Tibial artery (tissue), 4 donors: ENCODE measurements at regions not wholly inside any gene's neighbourhood (a gene's known extent, or its start where the extent isn't known, plus 50 kb on each side); places are given as distances from the start of the nearest gene placed in this dataset.

Experiments used
- DNase-seq, 2 donors: peaks; one replicate each; pipeline ENCODE4 v3.0.0-alpha.2; 2019
- H3K27ac ChIP-seq, 2 donors: fragments of 200-600 bp; sonication (generic) in 1 of 2; 1 replicate in 1 of 2; 2 replicates in 1 of 2; pipeline ENCODE4 v1.5.1; 2018 to 2019; ENCODE audit warnings: mild to moderate bottlenecking in 1 of 2
- H3K27me3 ChIP-seq, 2 donors: fragments of 200-600 bp; sonication (generic) in 1 of 2; one replicate each; pipeline versions ENCODE4 v1.5.1 to v1.6.0; 2016 to 2019
- H3K36me3 ChIP-seq, 3 donors: fragments of 200-600 bp; sonication (generic) in 2 of 3; one replicate each; pipeline ENCODE4 v1.5.1; 2016 to 2019; ENCODE audit warnings: mild to moderate bottlenecking in 2 of 3
- H3K4me1 ChIP-seq, 4 donors: fragments of 200-600 bp; sonication (generic) in 2 of 4; 1 replicate in 3 of 4; 2 replicates in 1 of 4; pipeline ENCODE4 v1.5.1; 2016 to 2019
- H3K4me3 ChIP-seq, 2 donors: fragments of 200-600 bp; sonication (generic) in 1 of 2; 1 replicate in 1 of 2; 2 replicates in 1 of 2; pipeline ENCODE4 v1.5.1; 2018 to 2019; ENCODE audit warnings: mild to moderate bottlenecking in 2 of 2
- H3K9me3 ChIP-seq, 3 donors: fragments of 200-600 bp; sonication (generic) in 1 of 3; one replicate each; pipeline ENCODE4 v1.5.1; 2016 to 2019
- CTCF ChIP-seq, 2 experiments: fragments of 200-600 bp in 1 of 2; fragments of 450-650 bp in 1 of 2; IDR thresholded peaks; one replicate each; pipeline ENCODE4 v1.5.1; 2017 to 2019; ENCODE audit warnings: antibody characterized with exemption in 2 of 2, mild to moderate bottlenecking in 1 of 2, moderate library complexity in 1 of 2
- intact Hi-C: fragments of 100-400 bp; cut with DNase I; formaldehyde crosslinking; loops from one replicate; pipeline ENCODE4 v1.15.0; 2023; ENCODE audit warnings: low total_unique reads

DNA sequence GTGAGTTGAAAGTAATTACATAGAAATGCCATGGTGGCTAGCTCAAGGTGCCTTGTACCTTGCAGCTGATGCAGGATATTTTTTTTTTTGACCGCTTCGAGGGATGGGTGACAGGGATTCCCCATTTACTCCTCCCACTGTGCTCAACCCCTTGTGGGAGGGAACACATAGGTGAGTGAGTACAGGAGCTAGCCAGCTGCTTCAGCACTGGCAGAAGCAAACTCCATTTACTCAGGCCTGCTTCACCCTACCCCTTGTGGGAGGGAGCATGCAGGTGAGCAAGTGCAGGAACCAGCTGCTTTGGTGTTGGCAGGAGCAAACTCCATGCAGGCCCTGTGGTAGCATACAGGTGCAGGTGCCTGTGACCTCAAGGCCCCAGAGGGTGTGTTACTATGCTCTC lies 330.1 kb downstream of the TDRD3 start:
- intact Hi-C loops = no loop called here
- no peak overlapping the region for H3K4me3 ChIP-seq
- no peaks in the 10 kb centered on the region for H3K36me3 ChIP-seq
- no peak for TF ChIP-seq CTCF (IDR thresholded peaks at IDR 0.05)
- no peaks in the 10 kb centered on the region for H3K4me1 ChIP-seq
- H3K27me3 ChIP-seq = no peaks in the 10 kb centered on the region
- no peak overlapping the region for H3K27ac ChIP-seq
- no peak for DNase-seq
- no peaks in the 10 kb centered on the region for H3K9me3 ChIP-seq

DNA sequence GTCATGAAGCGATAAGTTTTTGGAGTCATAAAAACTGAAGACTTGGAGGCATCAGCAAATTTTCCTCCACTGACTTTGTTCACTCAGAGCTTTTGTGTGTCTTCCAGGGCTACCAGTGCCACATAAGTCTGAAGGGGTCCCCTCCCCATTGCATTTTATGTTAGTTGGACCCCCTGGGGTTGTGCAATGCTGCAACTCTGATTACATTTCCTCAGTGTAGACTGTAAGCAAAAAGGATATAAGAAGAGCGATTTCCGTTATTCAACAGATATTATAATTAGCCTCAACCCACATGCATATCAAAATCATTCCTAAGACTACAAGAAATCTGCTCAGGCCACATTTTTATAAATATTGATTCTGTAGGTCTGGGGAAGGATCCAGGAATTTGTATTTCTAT lies 324.0 kb downstream of the TDRD3 start:
- DNase-seq = no peak

GRCh38 chr13:60720590-60720989 lies 323.6 kb downstream of the TDRD3 start:
- no peaks in the 10 kb centered on the region for H3K36me3 ChIP-seq
- no peaks in the 10 kb centered on the region for H3K4me1 ChIP-seq
- no peak overlapping the region for H3K27ac ChIP-seq
- no peaks in the 10 kb centered on the region for H3K27me3 ChIP-seq
- no peak for TF ChIP-seq CTCF (IDR thresholded peaks at IDR 0.05)
- no peak for DNase-seq
- H3K4me3 ChIP-seq = no peak overlapping the region
- H3K9me3 ChIP-seq = no peaks in the 10 kb centered on the region
- intact Hi-C loops = no loop called here

More for the DNA sequence above, 324.0 kb downstream of the TDRD3 start:
- Histone ChIP-seq H3K4me3 (no peak overlapping the region), H3K4me1 (no peaks in the 10 kb centered on the region), H3K9me3 (no peaks in the 10 kb centered on the region), H3K36me3 (no peaks in the 10 kb centered on the region), H3K27me3 (no peaks in the 10 kb centered on the region), H3K27ac (no peak overlapping the region)
- intact Hi-C loops = no loop called here
- no peak for TF ChIP-seq CTCF (IDR thresholded peaks at IDR 0.05)

DNA sequence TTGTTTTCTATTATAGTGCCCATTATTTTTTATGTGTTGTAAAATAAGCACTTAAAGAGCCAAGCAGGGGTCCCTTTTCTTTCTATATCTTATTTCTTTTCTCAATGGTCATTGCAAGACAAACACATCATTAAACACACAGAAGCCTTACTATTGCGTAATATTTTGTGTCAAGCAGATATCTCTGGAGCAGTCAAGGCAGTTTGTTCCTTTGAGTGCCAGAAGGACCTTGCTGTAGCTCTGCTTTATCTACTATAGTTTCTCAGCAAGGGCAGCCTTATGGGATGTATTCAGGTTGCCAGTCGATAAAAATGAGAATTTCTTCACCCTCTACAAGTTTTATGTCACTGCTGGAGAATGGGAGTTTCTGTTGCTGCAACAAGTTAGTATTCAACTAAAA lies 319.3 kb downstream of the TDRD3 start:
- Histone ChIP-seq H3K27ac (no peak overlapping the region), H3K9me3 (no peaks in the 10 kb centered on the region), H3K4me1 (no peaks in the 10 kb centered on the region), H3K36me3 (no peaks in the 10 kb centered on the region), H3K4me3 (no peak overlapping the region), H3K27me3 (no peaks in the 10 kb centered on the region)
- intact Hi-C loops = no loop called here
- TF ChIP-seq CTCF (IDR thresholded peaks at IDR 0.05) = no peak
- DNase-seq = no peak

DNA sequence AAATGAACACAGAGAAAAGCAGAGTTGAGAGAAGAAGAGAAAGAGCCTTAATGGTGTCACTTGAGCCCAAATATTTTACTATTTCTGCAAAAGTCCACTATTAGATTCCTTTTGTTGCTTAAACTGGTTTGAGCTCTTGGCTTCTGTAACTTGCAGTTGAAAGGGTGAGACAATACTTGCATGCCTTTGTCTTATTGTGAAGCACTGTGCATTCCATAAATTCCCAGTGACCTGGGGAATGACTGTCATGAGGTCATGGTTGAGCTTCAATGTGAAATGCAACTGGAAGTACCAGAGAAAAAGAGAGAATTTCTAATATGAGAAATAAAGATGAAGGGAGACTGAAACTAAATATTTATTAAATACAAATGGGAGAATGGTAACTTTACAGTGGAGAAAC lies 310.9 kb downstream of the TDRD3 start:
- H3K27me3 ChIP-seq = no peaks in the 10 kb centered on the region
- no peak for TF ChIP-seq CTCF (IDR thresholded peaks at IDR 0.05)
- intact Hi-C loops = no loop called here
- no peaks in the 10 kb centered on the region for H3K36me3 ChIP-seq
- DNase-seq = no peak
- no peak overlapping the region for H3K4me3 ChIP-seq
- H3K27ac ChIP-seq = no peak overlapping the region
- H3K9me3 ChIP-seq = no peaks in the 10 kb centered on the region
- H3K4me1 ChIP-seq = no peaks in the 10 kb centered on the region

- Histone ChIP-seq H3K4me3 (no peak overlapping the region), H3K9me3 (no peaks in the 10 kb centered on the region), H3K27me3 (no peaks in the 10 kb centered on the region), H3K27ac (no peak overlapping the region), H3K4me1 (no peaks in the 10 kb centered on the region), H3K36me3 (no peaks in the 10 kb centered on the region)
- intact Hi-C loops = no loop called here
- TF ChIP-seq CTCF (IDR thresholded peaks at IDR 0.05) = no peak
- DNase-seq = no peak
Measured at GRCh38 chr13:60701895-60702294, 304.9 kb downstream of the TDRD3 start.
